Thymus (tissue), 11 donors: ENCODE measurements at regions not wholly inside any gene's neighbourhood (a gene's known extent, or its start where the extent isn't known, plus 50 kb on each side); places are given as distances from the start of the nearest gene placed in this dataset.

ENCODE experiments used
- DNase-seq, 9 donors: peaks; one replicate each; pipeline ENCODE4 v3.0.0-alpha.2; 2013; ENCODE audit warnings: low spot score in 9 of 9, low read depth in 6 of 9, missing footprints in 1 of 9
- H3K27ac ChIP-seq, 2 donors: one replicate each; pipeline ENCODE4 v1.5.1; 2013; ENCODE audit warnings: control low read depth in 1 of 2, low read depth in 1 of 2, low read length in 1 of 2, mild to moderate bottlenecking in 1 of 2, moderate library complexity in 1 of 2
- H3K27me3 ChIP-seq, 2 donors: one replicate each; pipeline ENCODE4 v1.5.1; 2013; ENCODE audit warnings: low read length in 1 of 2; ENCODE audit not compliant: control insufficient read depth in 2 of 2, insufficient read depth in 1 of 2
- H3K36me3 ChIP-seq, 2 donors: one replicate each; pipeline ENCODE4 v1.5.1; 2013; ENCODE audit warnings: low read length in 1 of 2, mild to moderate bottlenecking in 1 of 2, moderate library complexity in 1 of 2; ENCODE audit not compliant: control insufficient read depth in 2 of 2, insufficient read depth in 2 of 2
- H3K4me1 ChIP-seq, 2 donors: one replicate each; pipeline ENCODE4 v1.5.1; 2013; ENCODE audit warnings: low read length in 2 of 2; ENCODE audit not compliant: control insufficient read depth in 2 of 2, insufficient read depth in 2 of 2
- H3K4me3 ChIP-seq, 2 donors: one replicate each; pipeline ENCODE4 v1.5.1; 2013; ENCODE audit warnings: low read length in 2 of 2, control low read depth in 1 of 2, mild to moderate bottlenecking in 1 of 2
- H3K9me3 ChIP-seq, 2 donors: one replicate each; pipeline ENCODE4 v1.5.1; 2013; ENCODE audit warnings: low read length in 1 of 2, mild to moderate bottlenecking in 1 of 2; ENCODE audit not compliant: control insufficient read depth in 2 of 2, insufficient read depth in 1 of 2
- WGBS: extraction: QIAGEN DNeasy Blood & Tissue Kit; methylation state at CpG from one replicate; pipeline ENCODE4 v1.1.7; 2013; 5-methylcytosine and 5-hydroxymethylcytosine counted together
- donor health status: healthy.

GRCh38 chr12:90071996-90072395 is 363.4 kb upstream of the ATP2B1 start:
- H3K9me3 ChIP-seq = no peaks in the 10 kb centered on the region
- H3K4me3 ChIP-seq = no peak overlapping the region
- no peaks in the 10 kb centered on the region for H3K27me3 ChIP-seq
- no peak overlapping the region for H3K27ac ChIP-seq
- peaks cover 13 to 15% of the 10 kb centered on the region in 2 donors for H3K4me1 ChIP-seq
- WGBS = 98% methylated on average over 8 of the region's 8 CpGs
- no peak for DNase-seq
- no peaks in the 10 kb centered on the region for H3K36me3 ChIP-seq

GRCh38 chr12:90069711-90070110 is 361.1 kb upstream of the ATP2B1 start:
- H3K4me1 ChIP-seq = no peaks in the 10 kb centered on the region
- DNase-seq = no peak
- no peak overlapping the region for H3K4me3 ChIP-seq
- no peaks in the 10 kb centered on the region for H3K9me3 ChIP-seq
- no peak overlapping the region for H3K27ac ChIP-seq
- 98% methylated on average over 2 of the region's 2 CpGs for WGBS
- H3K27me3 ChIP-seq = no peaks in the 10 kb centered on the region
- H3K36me3 ChIP-seq = no peaks in the 10 kb centered on the region

GRCh38 chr12:90067791-90068190 is 359.2 kb upstream of the ATP2B1 start:
- H3K9me3 ChIP-seq = no peaks in the 10 kb centered on the region
- DNase-seq = no peak
- H3K4me1 ChIP-seq = no peaks in the 10 kb centered on the region
- no peaks in the 10 kb centered on the region for H3K27me3 ChIP-seq
- WGBS = 99% methylated on average over 1 of the region's 1 CpG
- H3K4me3 ChIP-seq = no peak overlapping the region
- H3K36me3 ChIP-seq = no peaks in the 10 kb centered on the region
- H3K27ac ChIP-seq = no peak overlapping the region

- 96% methylated on average over 4 of the region's 4 CpGs for WGBS
- DNase-seq = no peak
- no peak overlapping the region for H3K4me3 ChIP-seq
Observed at GRCh38 chr12:90064852-90065801, 356.5 kb upstream of the ATP2B1 start.

GRCh38 chr12:90062799-90063198 is 354.2 kb upstream of the ATP2B1 start:
- no peak for DNase-seq
- Histone ChIP-seq H3K27me3 (no peaks in the 10 kb centered on the region), H3K9me3 (no peaks in the 10 kb centered on the region), H3K4me3 (no peak overlapping the region), H3K4me1 (no peaks in the 10 kb centered on the region), H3K36me3 (no peaks in the 10 kb centered on the region), H3K27ac (no peak overlapping the region)
- 82% methylated on average over 4 of the region's 4 CpGs for WGBS

More at GRCh38 chr12:90064852-90065801, 356.5 kb upstream of the ATP2B1 start:
- Histone ChIP-seq H3K27me3 (no peaks in the 10 kb centered on the region), H3K27ac (no peak overlapping the region), H3K9me3 (no peaks in the 10 kb centered on the region), H3K4me1 (no peaks in the 10 kb centered on the region), H3K36me3 (no peaks in the 10 kb centered on the region)

- DNase-seq = no peak
- WGBS = 100% methylated on average over 2 of the region's 2 CpGs
Observed at GRCh38 chr12:90061809-90062208, 353.2 kb upstream of the ATP2B1 start.

GRCh38 chr12:90060031-90060430 is 351.4 kb upstream of the ATP2B1 start:
- Histone ChIP-seq H3K4me3 (no peak overlapping the region), H3K4me1 (no peaks in the 10 kb centered on the region), H3K36me3 (no peaks in the 10 kb centered on the region), H3K27me3 (no peaks in the 10 kb centered on the region), H3K27ac (no peak overlapping the region), H3K9me3 (no peaks in the 10 kb centered on the region)
- WGBS = 95% methylated on average over 1 of the region's 1 CpG
- no peak for DNase-seq

More at GRCh38 chr12:90061809-90062208, 353.2 kb upstream of the ATP2B1 start:
- Histone ChIP-seq H3K27me3 (no peaks in the 10 kb centered on the region), H3K4me1 (no peaks in the 10 kb centered on the region), H3K36me3 (no peaks in the 10 kb centered on the region), H3K27ac (no peak overlapping the region), H3K4me3 (no peak overlapping the region), H3K9me3 (no peaks in the 10 kb centered on the region)

GRCh38 chr12:90058704-90059103 is 350.1 kb upstream of the ATP2B1 start:
- no peak overlapping the region for H3K27ac ChIP-seq
- WGBS = 93% methylated on average over 1 of the region's 1 CpG
- no peak for DNase-seq
- H3K4me1 ChIP-seq = no peaks in the 10 kb centered on the region
- no peak overlapping the region for H3K4me3 ChIP-seq
- no peaks in the 10 kb centered on the region for H3K36me3 ChIP-seq
- no peaks in the 10 kb centered on the region for H3K27me3 ChIP-seq
- H3K9me3 ChIP-seq = no peaks in the 10 kb centered on the region

GRCh38 chr12:90055071-90055470 is 346.4 kb upstream of the ATP2B1 start:
- no peak for DNase-seq
- 98% methylated on average over 1 of the region's 1 CpG for WGBS
- Histone ChIP-seq H3K9me3 (no peaks in the 10 kb centered on the region), H3K36me3 (no peaks in the 10 kb centered on the region), H3K4me1 (no peaks in the 10 kb centered on the region), H3K27me3 (no peaks in the 10 kb centered on the region), H3K4me3 (no peak overlapping the region), H3K27ac (no peak overlapping the region)
